GM21576 (cell line): ENCODE measurements at regions not wholly inside any gene's neighbourhood (a gene's known extent, or its start where the extent isn't known, plus 50 kb on each side); places are given as distances from the start of the nearest gene placed in this dataset.
A peak's percentile ranks its signal among the peaks of the same experiment; 100 is the strongest.
"Not testable (repeated sequence)": the region's sequence is repeated elsewhere in the genome, so short reads cannot be mapped to it uniquely, and the experiment has no call there.

Experiments
- ATAC-seq: cut with Tn5 transposase; IDR thresholded peaks from one replicate; pipeline ENCODE4 v1.9.1; 2021; ENCODE audit warnings: mild to moderate bottlenecking, moderate library complexity; ENCODE audit not compliant: unreplicated experiment

DNA sequence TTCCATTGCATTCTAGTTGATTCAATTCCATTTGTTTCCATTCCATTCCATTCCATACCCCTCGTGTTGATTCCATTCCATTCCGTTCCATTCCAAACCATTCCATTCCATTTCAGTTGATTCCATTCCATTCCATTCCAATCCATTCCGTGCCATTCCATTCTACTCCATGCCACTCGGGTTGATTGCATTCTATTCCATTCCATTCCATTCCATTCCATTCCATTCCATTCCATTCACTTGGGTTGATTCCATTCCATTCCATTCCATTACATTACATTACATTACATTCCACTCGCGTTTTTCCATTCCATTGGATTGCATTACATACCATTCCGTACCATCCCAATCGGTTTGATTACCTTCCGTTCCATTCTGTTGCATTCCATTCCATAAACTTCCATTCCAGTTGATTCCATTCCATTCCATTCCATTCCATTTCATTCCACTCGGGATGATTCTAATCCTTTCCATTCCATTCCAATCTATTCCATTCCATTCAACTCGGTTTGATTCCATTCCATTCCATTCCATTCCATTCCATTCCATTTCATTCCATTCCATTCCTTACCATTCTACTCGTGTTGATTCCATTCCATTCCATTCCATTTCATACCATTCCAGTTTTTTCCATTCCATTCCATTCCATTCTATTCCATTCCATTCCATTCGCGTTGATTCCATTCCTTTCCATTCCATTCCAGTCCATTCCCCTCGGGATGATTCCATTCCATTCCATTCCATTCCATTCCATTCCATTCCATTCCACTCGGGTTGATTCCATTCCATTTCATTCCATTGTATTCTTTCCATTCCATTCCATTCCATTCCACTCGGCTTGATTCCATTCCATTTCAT lies 1140.4 kb downstream of the RPIA start:
- no peak for ATAC-seq

DNA sequence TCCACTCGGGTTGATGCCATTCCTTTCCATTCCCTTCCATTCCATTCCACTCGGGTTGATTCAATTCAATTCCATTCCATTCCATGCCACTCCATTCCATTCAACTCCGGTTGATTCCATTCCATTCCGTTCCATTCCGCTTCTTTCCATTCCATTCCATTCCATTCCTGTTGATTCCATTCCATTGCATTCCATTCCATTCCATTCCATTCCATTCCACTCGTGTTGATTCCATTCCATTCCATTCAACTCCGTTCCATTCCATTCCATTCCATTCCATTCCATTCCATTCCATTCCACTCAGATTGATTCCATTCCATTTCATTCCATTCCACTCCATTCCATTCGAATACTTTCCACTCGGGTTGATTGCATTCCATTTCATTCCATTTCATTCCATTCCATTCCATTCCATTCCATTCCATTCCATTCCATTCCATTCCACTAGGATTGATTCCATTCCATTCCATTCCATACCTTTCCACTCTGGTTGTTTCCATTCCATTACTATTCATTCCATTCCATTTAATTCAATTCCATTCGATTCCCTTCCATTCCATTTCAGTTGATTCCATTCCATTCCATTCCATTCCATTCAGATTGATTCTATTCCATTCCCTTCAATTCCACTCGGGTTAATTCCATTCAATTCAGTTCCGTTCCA lies 1141.8 kb downstream of the RPIA start:
- ATAC-seq = peak; percentile 41

GRCh38 chr2:89833780-89834117 lies 1142.3 kb downstream of the RPIA start:
- no peak for ATAC-seq

- ATAC-seq = no peak
These were observed 1142.8 kb downstream of the RPIA start for GRCh38 chr2:89834306-89834705.

GRCh38 chr2:89836326-89836725 lies 1144.9 kb downstream of the RPIA start:
- ATAC-seq = not testable (repeated sequence)

DNA sequence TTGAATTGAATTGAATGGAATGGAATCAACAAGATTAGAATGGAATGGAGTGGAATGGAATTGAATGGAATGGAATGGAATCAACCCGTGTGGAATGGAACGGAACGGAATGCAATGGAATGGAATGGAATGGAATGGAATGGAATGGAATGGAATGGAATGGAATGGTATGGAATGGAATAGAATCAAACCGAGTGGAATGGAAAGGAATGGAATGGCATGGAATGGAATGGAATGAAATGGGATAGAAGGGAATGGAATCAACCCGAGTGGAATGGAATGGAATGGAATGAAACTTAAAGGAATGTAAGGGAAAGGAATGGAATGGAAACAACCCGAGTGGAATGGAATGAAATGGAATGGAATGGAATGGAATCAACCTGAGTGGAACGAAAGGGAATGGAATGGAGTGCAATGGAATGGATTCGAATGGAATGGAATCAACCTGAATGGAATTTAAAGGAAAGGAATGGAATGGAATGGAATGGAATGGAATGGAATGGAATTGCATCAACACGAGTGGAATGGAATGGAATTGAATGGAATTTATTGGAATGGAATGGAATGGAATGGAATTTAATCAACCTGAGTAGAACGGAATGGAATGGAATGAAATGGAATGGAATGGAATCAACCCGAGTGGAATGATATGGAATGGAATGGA lies 1146.6 kb downstream of the RPIA start:
- peak; percentile 30 for ATAC-seq

- ATAC-seq = not testable (repeated sequence)
These were observed 1148.7 kb downstream of the RPIA start for GRCh38 chr2:89840175-89840574.

DNA sequence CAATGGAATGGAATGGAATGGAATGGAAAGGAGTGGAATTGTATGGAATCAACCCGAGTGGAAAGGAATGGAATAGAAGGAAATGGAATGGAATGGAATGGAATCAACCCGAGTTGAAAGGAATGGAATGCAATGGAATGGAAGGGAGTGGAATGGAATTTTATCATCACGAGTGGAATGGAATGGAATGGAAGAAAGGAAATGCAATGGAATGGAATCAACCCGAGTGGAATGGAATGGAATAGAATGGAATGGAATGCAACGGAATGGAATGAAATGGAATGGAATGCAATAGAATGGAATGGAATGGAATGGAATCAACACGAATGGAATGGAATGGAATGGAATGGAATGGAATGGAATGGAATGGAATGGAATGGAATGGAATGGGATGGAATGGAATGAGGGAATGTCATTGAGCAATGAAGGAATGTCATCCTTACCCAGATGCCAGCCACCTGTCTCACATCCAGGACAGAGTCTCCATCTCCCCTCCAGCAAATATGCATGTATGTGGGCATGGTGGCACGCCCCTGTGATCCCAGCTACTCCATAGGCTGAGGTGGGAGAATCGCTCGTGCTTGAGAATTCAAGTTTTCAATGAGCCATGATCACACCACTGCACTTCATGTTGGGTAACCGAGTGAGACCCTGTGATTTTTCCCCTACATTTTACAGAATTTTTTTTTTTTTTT lies 1149.5 kb downstream of the RPIA start:
- ATAC-seq = not testable (repeated sequence)

GRCh38 chr2:89841476-89841840 lies 1150.0 kb downstream of the RPIA start:
- no peak for ATAC-seq

- ATAC-seq = no peak
These were observed 1150.9 kb downstream of the RPIA start for GRCh38 chr2:89842180-89842908.

GRCh38 chr2:89844221-89844943 lies 1152.9 kb downstream of the RPIA start:
- ATAC-seq = no peak

- no peak for ATAC-seq
These were observed 1154.1 kb downstream of the RPIA start for GRCh38 chr2:89845532-89845931.

DNA sequence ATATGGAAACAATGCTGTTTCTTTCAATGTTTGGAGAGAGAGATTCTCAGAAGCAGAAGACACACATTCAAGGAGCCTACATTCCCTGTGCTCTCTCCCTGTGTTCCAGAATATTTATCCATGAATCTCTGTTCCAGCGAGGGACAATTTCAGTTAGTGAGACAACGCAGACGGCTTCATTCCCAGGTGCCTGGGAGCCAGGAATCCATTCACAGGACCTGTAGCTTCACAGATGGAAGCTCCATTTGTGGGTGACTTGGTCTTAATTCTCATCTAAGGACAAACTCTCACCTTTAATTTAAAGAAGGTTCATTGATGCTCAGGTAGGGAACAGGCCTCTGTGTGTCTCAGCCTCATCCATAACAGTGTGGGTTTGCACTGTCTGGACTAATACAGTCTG lies 1156.6 kb downstream of the RPIA start:
- no peak for ATAC-seq

GRCh38 chr2:89848763-89849368 lies 1157.4 kb downstream of the RPIA start:
- no peak for ATAC-seq

GRCh38 chr2:89849731-89850130 lies 1158.3 kb downstream of the RPIA start:
- ATAC-seq = no peak

- no peak for ATAC-seq
These were observed 1159.0 kb downstream of the RPIA start for GRCh38 chr2:89850481-89850880.

- no peak for ATAC-seq
These were observed 1159.6 kb downstream of the RPIA start for GRCh38 chr2:89850881-89851582.

DNA sequence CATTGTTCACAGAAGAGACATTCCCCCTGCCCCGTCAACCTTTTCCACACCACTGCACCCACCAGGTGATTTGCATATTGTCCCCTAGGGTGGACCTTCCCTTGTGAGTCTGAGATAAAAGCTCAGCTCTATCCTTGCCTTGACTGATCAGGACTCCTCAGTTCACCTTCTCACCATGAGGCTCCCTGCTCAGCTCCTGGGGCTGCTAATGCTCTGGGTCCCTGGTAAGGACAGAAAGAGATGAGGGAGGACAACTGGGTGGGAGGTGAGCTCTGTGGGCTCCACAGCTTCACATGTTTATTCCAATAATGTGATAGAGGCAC lies 1160.1 kb downstream of the RPIA start:
- ATAC-seq = no peak

- ATAC-seq = not testable (repeated sequence)
These were observed 1162.0 kb downstream of the RPIA start for GRCh38 chr2:89853427-89853826.
